Lower leg skin (tissue), 3 donors: ENCODE measurements at regions not wholly inside any gene's neighbourhood (a gene's known extent, or its start where the extent isn't known, plus 50 kb on each side); places are given as distances from the start of the nearest gene placed in this dataset.

Experiments
- POLR2A ChIP-seq, 2 donors: fragments of 450-650 bp; IDR thresholded peaks; one replicate each; pipeline ENCODE4 v1.6.1; 2016 to 2017; ENCODE audit warnings: antibody characterized with exemption in 2 of 2, mild to moderate bottlenecking in 1 of 2, moderate library complexity in 1 of 2
- TF ChIP-seq, protein P1 (sequence below), 3 donors: fragments of 450-650 bp; IDR thresholded peaks; one replicate each; pipeline ENCODE4 v1.5.1; 2016; ENCODE audit warnings: antibody characterized with exemption in 3 of 3, mild to moderate bottlenecking in 3 of 3, moderate library complexity in 2 of 3

DNA sequence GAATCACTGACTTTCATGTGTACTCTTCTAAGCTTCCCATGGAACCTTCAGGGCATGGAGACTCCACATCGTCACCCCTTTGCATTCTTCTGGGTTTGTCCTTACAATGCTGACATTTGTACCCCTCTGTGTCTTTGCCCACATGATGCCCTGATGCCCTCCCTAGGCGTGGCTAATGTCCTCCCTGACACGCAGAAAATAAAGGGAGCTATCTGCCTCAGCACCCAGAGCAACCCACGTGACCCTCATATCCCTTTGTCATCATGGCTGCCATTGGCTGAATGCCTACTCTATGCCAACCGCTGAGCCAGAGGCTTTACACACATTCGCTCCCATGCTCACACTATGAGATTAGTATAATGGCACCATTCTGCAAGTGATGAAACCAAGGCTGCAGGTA, 86.4 kb upstream of the KLHL29 start:
- TF ChIP-seq, protein P1, sequence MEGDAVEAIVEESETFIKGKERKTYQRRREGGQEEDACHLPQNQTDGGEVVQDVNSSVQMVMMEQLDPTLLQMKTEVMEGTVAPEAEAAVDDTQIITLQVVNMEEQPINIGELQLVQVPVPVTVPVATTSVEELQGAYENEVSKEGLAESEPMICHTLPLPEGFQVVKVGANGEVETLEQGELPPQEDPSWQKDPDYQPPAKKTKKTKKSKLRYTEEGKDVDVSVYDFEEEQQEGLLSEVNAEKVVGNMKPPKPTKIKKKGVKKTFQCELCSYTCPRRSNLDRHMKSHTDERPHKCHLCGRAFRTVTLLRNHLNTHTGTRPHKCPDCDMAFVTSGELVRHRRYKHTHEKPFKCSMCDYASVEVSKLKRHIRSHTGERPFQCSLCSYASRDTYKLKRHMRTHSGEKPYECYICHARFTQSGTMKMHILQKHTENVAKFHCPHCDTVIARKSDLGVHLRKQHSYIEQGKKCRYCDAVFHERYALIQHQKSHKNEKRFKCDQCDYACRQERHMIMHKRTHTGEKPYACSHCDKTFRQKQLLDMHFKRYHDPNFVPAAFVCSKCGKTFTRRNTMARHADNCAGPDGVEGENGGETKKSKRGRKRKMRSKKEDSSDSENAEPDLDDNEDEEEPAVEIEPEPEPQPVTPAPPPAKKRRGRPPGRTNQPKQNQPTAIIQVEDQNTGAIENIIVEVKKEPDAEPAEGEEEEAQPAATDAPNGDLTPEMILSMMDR (IDR thresholded peaks at IDR 0.05), result no peak
- TF ChIP-seq POLR2A (IDR thresholded peaks at IDR 0.05), result no peak
